ENCODE measurements at regions not wholly inside any gene's neighbourhood (a gene's known extent, or its start where the extent isn't known, plus 50 kb on each side); places are given as distances from the start of the nearest gene placed in this dataset.

DNA sequence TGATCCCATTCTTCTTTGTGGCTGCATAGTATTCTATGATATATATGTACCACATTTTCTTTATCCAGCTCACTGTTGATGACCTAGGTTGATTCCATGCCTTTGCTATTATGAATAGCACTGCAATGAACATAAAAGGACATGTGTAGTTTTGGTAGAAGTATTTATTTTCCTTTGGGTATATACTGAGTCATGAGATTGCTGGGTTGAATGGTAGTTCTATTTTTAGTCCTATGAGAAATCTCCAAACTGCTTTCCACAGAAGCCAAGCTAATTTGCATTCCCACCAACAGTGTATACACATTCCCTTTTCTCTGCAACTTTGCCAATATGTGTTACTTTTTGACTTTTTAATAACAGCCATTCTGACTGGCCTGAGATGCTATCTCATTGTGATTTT, 278.3 kb downstream of the PCDH18 start:
- TF ChIP-seq POLR2AphosphoS5 (IDR thresholded peaks at IDR 0.05; ENCODE audit: low read depth, low read length) (no peak), POLR2A (IDR thresholded peaks at IDR 0.05; ENCODE audit: low read depth, low read length) (no peak), TAF1 (IDR thresholded peaks at IDR 0.05; ENCODE audit: low read depth, low read length) (no peak), SPI1 (IDR thresholded peaks at IDR 0.05; ENCODE audit: low read depth, low read length) (no peak), PAX5 (IDR thresholded peaks at IDR 0.05; ENCODE audit: insufficient read depth, low read length, severe bottlenecking) (no peak), POU2F2 (IDR thresholded peaks at IDR 0.05; ENCODE audit: low read depth, low read length) (no peak)
